ENCODE measurements at regions not wholly inside any gene's neighbourhood (a gene's known extent, or its start where the extent isn't known, plus 50 kb on each side); places are given as distances from the start of the nearest gene placed in this dataset.

GRCh38 chr16:59124056-59124455 lies 389.9 kb upstream of the GOT2 start (continued):
- TF ChIP-seq ZBTB43 (CRISPR knock-in tag; conservative IDR thresholded peaks at IDR 0.05) (no peak), ZBTB8A (CRISPR knock-in tag; IDR thresholded peaks at IDR 0.05; ENCODE audit: borderline replicate concordance, low read depth) (no peak), ZHX2 (IDR thresholded peaks at IDR 0.05; ENCODE audit: low read depth) (no peak), ZHX2 (CRISPR knock-in tag; IDR thresholded peaks at IDR 0.05; ENCODE audit: borderline replicate concordance) (no peak), HMG20B (CRISPR knock-in tag; conservative IDR thresholded peaks at IDR 0.05) (no peak)

GRCh38 chr16:59123479-59123878 lies 389.4 kb upstream of the GOT2 start:
- 0% methylated on average over 1 of the region's 1 CpG for WGBS (ENCODE audit: low lambda C conversion rate)
- TF ChIP-seq TEF (CRISPR knock-in tag; IDR thresholded peaks at IDR 0.05) (no peak), NFKBIZ (CRISPR knock-in tag; IDR thresholded peaks at IDR 0.05) (no peak), YY1 (IDR thresholded peaks at IDR 0.05; ENCODE audit: insufficient read depth, insufficient replicate concordance, low read depth, low read length) (no peak), ZBTB7A (CRISPR knock-in tag; IDR thresholded peaks at IDR 0.05) (no peak), PAF1 (CRISPR knock-in tag; IDR thresholded peaks at IDR 0.05) (no peak), EED (CRISPR knock-in tag; IDR thresholded peaks at IDR 0.05) (no peak)
- TF ChIP-seq, protein P1, sequence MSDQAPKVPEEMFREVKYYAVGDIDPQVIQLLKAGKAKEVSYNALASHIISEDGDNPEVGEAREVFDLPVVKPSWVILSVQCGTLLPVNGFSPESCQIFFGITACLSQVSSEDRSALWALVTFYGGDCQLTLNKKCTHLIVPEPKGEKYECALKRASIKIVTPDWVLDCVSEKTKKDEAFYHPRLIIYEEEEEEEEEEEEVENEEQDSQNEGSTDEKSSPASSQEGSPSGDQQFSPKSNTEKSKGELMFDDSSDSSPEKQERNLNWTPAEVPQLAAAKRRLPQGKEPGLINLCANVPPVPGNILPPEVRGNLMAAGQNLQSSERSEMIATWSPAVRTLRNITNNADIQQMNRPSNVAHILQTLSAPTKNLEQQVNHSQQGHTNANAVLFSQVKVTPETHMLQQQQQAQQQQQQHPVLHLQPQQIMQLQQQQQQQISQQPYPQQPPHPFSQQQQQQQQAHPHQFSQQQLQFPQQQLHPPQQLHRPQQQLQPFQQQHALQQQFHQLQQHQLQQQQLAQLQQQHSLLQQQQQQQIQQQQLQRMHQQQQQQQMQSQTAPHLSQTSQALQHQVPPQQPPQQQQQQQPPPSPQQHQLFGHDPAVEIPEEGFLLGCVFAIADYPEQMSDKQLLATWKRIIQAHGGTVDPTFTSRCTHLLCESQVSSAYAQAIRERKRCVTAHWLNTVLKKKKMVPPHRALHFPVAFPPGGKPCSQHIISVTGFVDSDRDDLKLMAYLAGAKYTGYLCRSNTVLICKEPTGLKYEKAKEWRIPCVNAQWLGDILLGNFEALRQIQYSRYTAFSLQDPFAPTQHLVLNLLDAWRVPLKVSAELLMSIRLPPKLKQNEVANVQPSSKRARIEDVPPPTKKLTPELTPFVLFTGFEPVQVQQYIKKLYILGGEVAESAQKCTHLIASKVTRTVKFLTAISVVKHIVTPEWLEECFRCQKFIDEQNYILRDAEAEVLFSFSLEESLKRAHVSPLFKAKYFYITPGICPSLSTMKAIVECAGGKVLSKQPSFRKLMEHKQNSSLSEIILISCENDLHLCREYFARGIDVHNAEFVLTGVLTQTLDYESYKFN (CRISPR knock-in tag; conservative IDR thresholded peaks at IDR 0.05), result no peak

More at GRCh38 chr16:59123479-59123878, 389.4 kb upstream of the GOT2 start:
- Histone ChIP-seq H3K4me2 (ENCODE audit: low read depth, low read length) (no peak overlapping the region), H3K9me3 (ENCODE audit: low read length) (no peaks in the 10 kb centered on the region), H3K9ac (ENCODE audit: insufficient read depth, low read depth, low read length) (no peak overlapping the region), H3K27me3 (ENCODE audit: control insufficient read depth in 1 of 2, insufficient read depth in 2 of 2, low read length in 2 of 2) (no peaks in the 10 kb centered on the region), H3K27ac (ENCODE audit: extremely low read length, insufficient read depth, low read length) (no peak overlapping the region), H3K79me2 (ENCODE audit: insufficient read depth, low read length) (no peaks in the 10 kb centered on the region), H2AFZ (ENCODE audit: low read length) (no peak overlapping the region), H3K4me1 (ENCODE audit: insufficient read depth, low read length) (no peaks in the 10 kb centered on the region), H4K20me1 (ENCODE audit: insufficient read depth, low read length) (no peaks in the 10 kb centered on the region), H3K4me3 (replicated peaks in 1 of 3; ENCODE audit: insufficient read depth in 1 of 3, low read depth in 2 of 3, low read length in 3 of 3) (no peak overlapping the region), H3K36me3 (replicated peaks in 1 of 2; ENCODE audit: control insufficient read depth in 1 of 2, insufficient read depth in 2 of 2, low read length in 2 of 2) (no peaks in the 10 kb centered on the region)
- in situ Hi-C loops (cut with HindIII; ENCODE audit: extremely low pct_ligation_motif_present, low pct_unique_long_range_greater_than_20kb) (no loop called here), intact Hi-C loops (cut with micrococcal nuclease; ENCODE audit: unreplicated experiment) (no loop called here)
- ATAC-seq, result no peak
- FAIRE-seq, result no peak
- POLR2A ChIA-PET, result no interaction called here
- BruUV-seq (replicated peaks), result no TSS peak
- CTCF ChIA-PET (ENCODE audit: low intra/inter-chr PET ratio, low total read pairs), result no interaction called here
- DNase-seq (ENCODE audit: low spot score), result no peak

All from HepG2 (cell line).